CD4-positive, alpha-beta T cell treated with Interleukin-17A for 1 hour (primary cell): ENCODE measurements at regions not wholly inside any gene's neighbourhood (a gene's known extent, or its start where the extent isn't known, plus 50 kb on each side); places are given as distances from the start of the nearest gene placed in this dataset.

ENCODE experiments used
- DNase-seq: peaks from one replicate; pipeline ENCODE4 v3.0.0-alpha.2; 2020

DNA sequence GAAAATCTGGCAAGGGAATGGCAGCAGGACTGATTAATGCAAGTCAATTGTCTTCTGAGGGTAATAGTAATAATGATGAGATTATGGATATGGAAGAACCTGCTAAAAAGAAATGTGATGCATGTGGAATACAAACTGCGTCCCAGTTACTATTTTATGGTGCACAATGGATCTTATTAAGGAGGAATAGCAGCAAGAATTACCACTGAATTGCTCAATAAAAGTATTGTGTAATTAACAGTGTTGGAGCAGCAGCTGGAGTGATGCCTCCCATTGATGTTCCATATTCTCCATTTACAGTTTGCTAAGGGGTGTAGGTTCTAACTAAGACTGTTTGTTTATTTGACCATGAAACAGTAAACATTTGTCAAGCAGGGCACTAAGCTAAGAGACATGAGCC, 167.9 kb downstream of the HRH4 start:
- DNase-seq, result no peak

- DNase-seq, result no peak
Measured at GRCh38 chr18:24629921-24630320, 169.5 kb downstream of the HRH4 start.

GRCh38 chr18:24630346-24630880, 170.0 kb downstream of the HRH4 start:
- no peak for DNase-seq

GRCh38 chr18:24631243-24632025, 171.0 kb downstream of the HRH4 start:
- no peak for DNase-seq

GRCh38 chr18:24632158-24632988, 171.9 kb downstream of the HRH4 start:
- DNase-seq, result no peak

DNA sequence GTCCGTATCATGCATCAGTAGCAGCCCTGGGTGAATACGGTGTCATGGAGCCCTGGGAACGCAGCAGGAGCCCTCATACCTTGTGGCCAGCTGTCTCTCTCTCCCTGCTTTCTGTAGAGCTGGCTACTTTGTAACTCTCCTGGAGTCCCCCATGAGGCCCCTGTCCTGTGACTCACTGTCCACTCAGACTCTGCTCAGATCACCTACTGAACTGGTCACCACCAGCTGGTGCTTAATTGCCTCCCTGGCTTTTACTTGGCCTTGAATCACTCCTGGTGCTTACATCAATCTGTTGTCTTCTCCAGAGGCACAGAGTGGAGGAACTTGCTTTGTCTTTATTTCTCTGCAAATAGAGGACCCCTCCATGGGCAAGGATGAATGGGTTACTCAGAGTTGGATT, 172.7 kb downstream of the HRH4 start:
- no peak for DNase-seq

DNA sequence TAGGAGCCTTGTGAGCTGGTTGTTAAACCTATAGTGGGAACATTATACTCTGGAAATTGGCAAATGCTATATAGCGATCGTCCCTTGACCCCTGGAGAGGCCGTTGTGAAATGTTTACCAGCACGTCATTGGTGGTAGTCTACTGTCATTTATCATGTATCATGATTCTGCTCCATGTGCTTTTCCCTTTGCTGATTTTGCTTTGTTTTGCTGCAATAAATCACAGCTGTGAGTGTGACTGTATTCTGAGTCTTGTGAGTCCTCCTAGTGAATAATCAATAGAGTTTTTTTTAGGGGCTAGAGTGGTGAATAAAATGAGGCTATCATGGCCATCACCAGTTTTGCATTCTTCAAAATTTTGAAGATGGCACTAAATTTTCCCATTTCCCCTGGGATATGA, 189.1 kb downstream of the HRH4 start:
- DNase-seq, result no peak

DNA sequence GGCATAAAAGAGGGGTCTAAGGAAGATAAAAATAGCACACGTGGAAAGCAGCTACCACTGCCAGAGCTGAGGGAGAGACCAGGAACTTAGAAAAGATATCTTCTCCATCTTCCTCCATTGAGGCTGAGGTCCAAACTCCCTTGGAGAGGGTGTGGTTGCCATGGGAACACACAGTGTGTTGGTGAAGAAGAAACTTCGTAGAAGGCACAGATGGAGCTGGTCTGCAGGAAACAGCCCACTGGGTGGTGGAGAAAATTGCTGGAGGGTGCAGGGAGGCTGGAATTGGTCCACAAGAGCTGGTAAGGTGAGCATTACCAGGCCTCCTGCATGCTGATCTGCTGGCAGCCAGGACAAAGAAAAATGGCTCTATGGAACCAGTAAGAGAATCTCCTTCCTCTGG, 191.0 kb downstream of the HRH4 start:
- no peak for DNase-seq

GRCh38 chr18:24656050-24656449, 195.6 kb downstream of the HRH4 start:
- no peak for DNase-seq

GRCh38 chr18:24656551-24657443, 196.4 kb downstream of the HRH4 start:
- no peak for DNase-seq

- DNase-seq, result no peak
Measured at GRCh38 chr18:24657444-24657842, 197.0 kb downstream of the HRH4 start.

DNA sequence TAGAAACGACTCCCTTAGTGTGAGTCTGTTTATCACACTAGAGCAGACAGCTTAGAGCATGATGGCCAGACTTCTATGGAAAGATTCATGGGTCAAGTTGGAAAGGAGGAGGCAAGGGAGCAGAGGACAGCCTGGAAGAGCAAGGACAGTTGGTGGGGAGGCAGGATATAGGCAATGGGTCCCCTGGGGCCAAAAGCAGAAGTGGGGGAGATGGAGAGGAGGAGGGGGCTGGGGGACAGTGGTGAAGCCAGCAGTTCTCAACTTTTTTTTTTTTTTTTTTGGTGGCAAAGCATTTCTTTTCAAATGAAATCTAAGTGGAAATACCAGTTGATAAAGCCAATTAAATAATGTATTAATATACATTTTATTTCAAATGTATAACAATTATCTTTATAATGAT, 197.9 kb downstream of the HRH4 start:
- no peak for DNase-seq

DNA sequence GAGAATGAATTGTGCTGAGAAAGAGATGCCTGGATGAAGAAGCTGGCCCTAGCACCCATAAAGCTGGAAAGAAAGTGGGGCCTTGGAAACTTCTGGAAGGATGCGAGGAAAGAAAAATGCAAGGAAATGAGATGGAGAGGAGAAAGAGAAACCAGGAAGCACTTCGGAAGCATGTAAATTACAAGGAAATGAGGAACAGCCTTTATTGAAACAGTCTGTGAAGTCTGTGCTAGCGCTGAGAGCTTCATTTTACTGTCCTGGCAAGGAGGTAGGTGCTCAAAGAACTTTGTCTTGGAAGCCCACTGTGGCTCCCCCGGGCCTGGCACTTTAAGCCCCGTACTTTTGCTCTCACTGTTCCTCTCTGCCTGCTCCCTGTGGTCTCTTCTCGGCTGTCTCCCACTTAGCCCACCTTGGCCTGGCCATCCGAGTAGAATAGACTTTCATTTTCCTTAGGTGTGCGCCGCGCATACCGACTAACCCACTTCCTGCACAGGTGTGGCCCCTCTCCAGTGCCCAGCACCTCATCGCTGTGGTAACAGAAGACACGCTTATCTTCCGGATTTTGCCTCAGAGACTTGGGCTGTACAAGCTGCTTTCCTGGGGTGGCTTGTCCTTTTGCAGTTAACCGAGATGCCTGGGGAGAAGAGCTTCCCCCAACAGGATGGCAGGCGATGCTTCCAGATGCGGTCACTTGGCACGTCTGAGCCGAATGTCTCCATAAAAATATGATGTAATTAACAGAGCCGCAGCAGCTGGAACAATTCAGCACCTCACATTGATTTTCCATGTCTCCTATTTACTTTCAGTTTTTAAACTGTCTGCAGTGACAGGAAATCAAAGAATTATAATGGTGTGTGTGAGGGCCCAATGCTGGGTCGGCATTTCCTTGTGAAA, 199.6 kb downstream of the HRH4 start:
- peak; percentile 49 for DNase-seq

DNA sequence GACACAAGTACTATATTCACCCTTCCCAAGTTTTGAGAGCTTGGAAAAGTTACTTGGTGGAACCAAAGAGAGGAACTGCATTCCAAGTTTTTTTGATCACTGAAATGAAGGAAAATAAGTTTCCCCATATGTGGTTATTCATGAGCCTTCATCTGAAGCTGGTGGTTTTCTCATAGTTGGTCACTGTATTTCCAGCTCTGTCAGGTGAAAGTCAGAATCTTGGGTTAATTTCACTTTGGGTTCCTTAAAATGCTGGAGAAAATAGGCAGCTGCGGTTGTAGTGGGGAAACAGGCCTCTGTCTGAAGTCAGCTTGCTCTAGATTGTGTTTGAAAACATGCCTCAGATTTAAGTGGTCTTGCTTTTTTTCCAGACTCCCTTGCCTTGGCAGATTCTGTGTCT, 200.5 kb downstream of the HRH4 start:
- no peak for DNase-seq

- no peak for DNase-seq
Measured at GRCh38 chr18:24662412-24662821, 202.0 kb downstream of the HRH4 start.

GRCh38 chr18:24663026-24663425, 202.6 kb downstream of the HRH4 start:
- no peak for DNase-seq

GRCh38 chr18:24669015-24669414, 208.6 kb downstream of the HRH4 start:
- no peak for DNase-seq

- no peak for DNase-seq
Measured at GRCh38 chr18:24669502-24669901, 209.1 kb downstream of the HRH4 start.

DNA sequence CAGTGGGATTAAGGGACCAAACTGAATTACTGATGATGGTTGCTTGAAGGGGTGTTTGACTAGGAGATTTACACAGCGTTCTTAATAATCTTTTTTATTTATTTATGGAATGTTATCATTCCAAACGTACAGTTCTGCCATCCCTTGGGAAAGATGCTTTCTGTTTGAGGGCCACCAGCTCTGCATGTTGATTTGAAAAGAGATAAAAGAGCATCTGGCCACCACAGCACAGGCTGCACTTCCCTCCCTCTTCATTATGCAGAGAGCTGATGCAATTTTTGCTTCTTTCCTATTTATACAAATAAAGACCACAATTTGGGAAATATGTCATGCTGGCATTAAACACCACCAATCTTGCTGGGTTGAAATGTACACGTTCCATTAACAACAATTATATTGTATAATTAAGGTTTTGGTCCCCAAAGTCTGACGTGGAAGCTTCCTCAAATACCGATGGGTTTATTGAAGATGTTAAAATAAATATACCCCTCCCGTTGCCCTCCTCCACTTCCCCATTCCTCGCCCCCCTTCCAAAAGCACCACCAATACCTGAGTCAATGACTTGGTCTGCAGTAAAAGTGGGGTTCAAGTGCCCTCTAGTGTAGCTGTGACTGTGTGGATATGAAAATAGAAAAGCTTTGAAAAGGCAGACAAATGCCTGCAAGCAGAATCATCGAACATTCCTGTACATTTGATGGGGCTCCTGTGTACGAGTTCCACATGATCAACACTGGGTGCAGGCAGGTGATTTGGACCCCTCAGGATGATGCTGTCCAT, 211.9 kb downstream of the HRH4 start:
- peak; percentile 13 for DNase-seq

DNA sequence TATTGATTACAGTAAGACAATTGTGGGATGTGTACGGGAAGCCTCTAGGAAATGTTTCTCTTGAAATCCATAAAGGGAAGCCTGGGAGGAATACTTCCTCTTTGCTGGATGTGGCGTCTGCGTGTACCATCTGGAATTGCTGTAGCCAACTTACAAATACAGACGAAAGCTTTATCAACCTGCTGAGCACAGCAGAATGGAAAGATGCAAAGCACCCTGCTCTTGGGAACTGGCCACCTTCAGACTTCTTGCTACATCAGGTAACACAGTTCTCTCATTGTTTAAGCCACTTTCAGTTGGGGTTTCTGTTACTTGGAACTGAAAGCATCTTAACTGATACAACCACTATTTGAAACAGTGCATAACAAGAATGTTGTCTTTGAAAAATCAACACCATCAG, 213.8 kb downstream of the HRH4 start:
- no peak for DNase-seq

DNA sequence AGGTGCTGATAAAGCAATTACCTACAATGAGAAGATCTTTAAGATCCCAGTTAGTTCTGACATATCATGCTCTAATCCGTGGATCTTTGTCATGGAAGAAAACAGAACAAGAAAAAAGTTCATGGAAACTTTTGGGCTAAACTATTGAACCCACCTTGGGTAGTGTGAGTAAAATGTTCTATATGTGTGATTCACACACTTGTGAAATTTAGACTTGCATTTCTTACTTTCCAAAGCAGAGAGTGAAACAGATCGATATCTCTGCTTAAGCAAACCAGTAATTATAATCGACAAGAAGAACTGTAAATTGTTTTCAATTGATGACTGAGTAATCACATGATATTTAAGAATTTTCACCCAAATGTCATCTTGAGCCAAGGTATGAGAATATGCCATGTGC, 214.2 kb downstream of the HRH4 start:
- DNase-seq, result no peak
